Natural killer cell (primary cell): ENCODE measurements at regions not wholly inside any gene's neighbourhood (a gene's known extent, or its start where the extent isn't known, plus 50 kb on each side); places are given as distances from the start of the nearest gene placed in this dataset.

Experiments used
- ATAC-seq, 3 donors: fragments of 150-1000 bp in 2 of 3; fragments of 200-7000 bp in 1 of 3; cut with Tn5 transposase; 1 replicate in 1 of 3; 2 replicates in 2 of 3; pipeline ENCODE4 v1.10.0; 2021; ENCODE audit warnings: mild to moderate bottlenecking in 2 of 3, moderate library complexity in 2 of 3
- DNase-seq, 2 donors: peaks; one replicate each; pipeline versions ENCODE4 v3.0.0 to v3.0.0-alpha.2; 2013 to 2021; ENCODE audit warnings: mixed read lengths in 1 of 2
- H3K27ac ChIP-seq: one replicate; pipeline ENCODE4 v1.5.1; 2013; ENCODE audit warnings: mild to moderate bottlenecking, low read length
- H3K27me3 ChIP-seq: one replicate; pipeline ENCODE4 v1.6.1; 2013; ENCODE audit warnings: low read length; ENCODE audit not compliant: control insufficient read depth, insufficient read depth
- H3K36me3 ChIP-seq: one replicate; pipeline ENCODE4 v1.6.1; 2013; ENCODE audit warnings: low read length; ENCODE audit not compliant: control insufficient read depth, insufficient read depth
- H3K4me1 ChIP-seq: one replicate; pipeline ENCODE4 v1.6.1; 2013; ENCODE audit warnings: low read length; ENCODE audit not compliant: control insufficient read depth, insufficient read depth
- H3K4me3 ChIP-seq: one replicate; pipeline ENCODE4 v1.5.1; 2013; ENCODE audit warnings: low read length
- H3K9me3 ChIP-seq: one replicate; pipeline ENCODE4 v1.6.1; 2013; ENCODE audit warnings: low read length; ENCODE audit not compliant: control insufficient read depth, insufficient read depth
- H3K27ac Mint-ChIP-seq, 2 donors: one replicate each; pipeline ENCODE4 v1.8.0; 2022; ENCODE audit warnings: mild to moderate bottlenecking in 2 of 2, mixed read lengths in 2 of 2, moderate library complexity in 1 of 2
- H3K27me3 Mint-ChIP-seq, 2 donors: one replicate each; pipeline ENCODE4 v1.8.0; 2022; ENCODE audit warnings: low read depth in 2 of 2, mixed read lengths in 2 of 2
- H3K36me3 Mint-ChIP-seq: one replicate; pipeline ENCODE4 v1.8.0; 2022; ENCODE audit warnings: mixed read lengths
- H3K4me1 Mint-ChIP-seq, 2 donors: one replicate each; pipeline ENCODE4 v1.8.0; 2022; ENCODE audit warnings: mixed read lengths in 2 of 2
- H3K4me3 Mint-ChIP-seq: one replicate; pipeline ENCODE4 v1.8.0; 2022; ENCODE audit warnings: mild to moderate bottlenecking, moderate library complexity, mixed read lengths
- H3K9me3 Mint-ChIP-seq, 2 donors: one replicate each; pipeline ENCODE4 v1.8.0; 2022; ENCODE audit warnings: mixed read lengths in 2 of 2
- CTCF ChIP-seq: fragments of 200-600 bp; IDR thresholded peaks from one replicate; pipeline ENCODE4 v1.8.0; 2022; ENCODE audit warnings: antibody characterized with exemption
- WGBS: methylation state at CpG from one replicate; pipeline ENCODE4 v1.1.7; 2013; ENCODE audit warnings: missing lambda C conversion rate; ENCODE audit not compliant: insufficient coverage; 5-methylcytosine and 5-hydroxymethylcytosine counted together
- intact Hi-C: fragments of 100-400 bp; cut with micrococcal nuclease; formaldehyde crosslinking; loops from one replicate; pipeline ENCODE4 v1.14.2; 2022

GRCh38 chr3:86695752-86696151, 295.2 kb downstream of the VGLL3 start:
- 80% methylated on average over 5 of the region's 5 CpGs for WGBS
- H3K4me1 ChIP-seq: no peaks in the 10 kb centered on the region

GRCh38 chr3:86673991-86674390, 317.0 kb downstream of the VGLL3 start:
- no peak overlapping the region for H3K4me3 ChIP-seq
- no peak for TF ChIP-seq CTCF
- Mint-ChIP-seq H3K27me3 (no peaks in the 10 kb centered on the region), H3K36me3 (peaks cover 7% of the 10 kb centered on the region), H3K9me3 (peaks cover 13 to 15% of the 10 kb centered on the region in 2 donors), H3K4me1 (no peaks in the 10 kb centered on the region), H3K4me3 (no peak overlapping the region), H3K27ac (no peak overlapping the region)
- DNase-seq: no peak
- H3K9me3 ChIP-seq: peaks cover 2% of the 10 kb centered on the region
- no peaks in the 10 kb centered on the region for H3K4me1 ChIP-seq
- intact Hi-C loops: no loop called here
- H3K27me3 ChIP-seq: no peaks in the 10 kb centered on the region
- no peaks in the 10 kb centered on the region for H3K36me3 ChIP-seq
- ATAC-seq: no peak
- H3K27ac ChIP-seq: no peak overlapping the region

More at GRCh38 chr3:86695752-86696151, 295.2 kb downstream of the VGLL3 start:
- Mint-ChIP-seq H3K36me3 (no peaks in the 10 kb centered on the region), H3K27ac (no peak overlapping the region), H3K27me3 (no peaks in the 10 kb centered on the region), H3K4me1 (no peaks in the 10 kb centered on the region), H3K9me3 (peaks cover 13 to 17% of the 10 kb centered on the region in 2 donors), H3K4me3 (no peak overlapping the region)
- no peaks in the 10 kb centered on the region for H3K27me3 ChIP-seq
- DNase-seq (no peak), ATAC-seq (no peak)
- H3K9me3 ChIP-seq: peaks cover 8% of the 10 kb centered on the region
- no peaks in the 10 kb centered on the region for H3K36me3 ChIP-seq
- no peak overlapping the region for H3K27ac ChIP-seq
- TF ChIP-seq CTCF: no peak
- H3K4me3 ChIP-seq: no peak overlapping the region
- intact Hi-C loops: no loop called here

- Mint-ChIP-seq H3K27ac (no peak overlapping the region), H3K4me1 (no peaks in the 10 kb centered on the region), H3K36me3 (no peaks in the 10 kb centered on the region), H3K27me3 (no peaks in the 10 kb centered on the region), H3K4me3 (no peak overlapping the region), H3K9me3 (peaks cover 4 to 8% of the 10 kb centered on the region in 2 donors)
- Histone ChIP-seq H3K27ac (no peak overlapping the region), H3K36me3 (no peaks in the 10 kb centered on the region), H3K9me3 (no peaks in the 10 kb centered on the region), H3K4me1 (no peaks in the 10 kb centered on the region), H3K27me3 (no peaks in the 10 kb centered on the region), H3K4me3 (no peak overlapping the region)
- intact Hi-C loops: no loop called here
- 70% methylated on average over 1 of the region's 2 CpGs for WGBS
- DNase-seq (no peak), ATAC-seq (no peak)
- no peak for TF ChIP-seq CTCF
These were observed 329.1 kb downstream of the VGLL3 start for GRCh38 chr3:86661817-86662216.

GRCh38 chr3:86658876-86659275, 332.1 kb downstream of the VGLL3 start:
- Histone ChIP-seq H3K4me3 (no peak overlapping the region), H3K27ac (no peak overlapping the region), H3K4me1 (no peaks in the 10 kb centered on the region), H3K9me3 (no peaks in the 10 kb centered on the region), H3K36me3 (no peaks in the 10 kb centered on the region), H3K27me3 (no peaks in the 10 kb centered on the region)
- ATAC-seq: no peak
- no peak overlapping the region for H3K4me3 Mint-ChIP-seq
- no peaks in the 10 kb centered on the region for H3K4me1 Mint-ChIP-seq
- no peak for DNase-seq
- H3K36me3 Mint-ChIP-seq: no peaks in the 10 kb centered on the region
- H3K27me3 Mint-ChIP-seq: no peaks in the 10 kb centered on the region
- no peak for TF ChIP-seq CTCF
- WGBS: 50% methylated on average over 1 of the region's 1 CpG
- intact Hi-C loops: no loop called here
- H3K9me3 Mint-ChIP-seq: peaks cover 9 to 12% of the 10 kb centered on the region in 2 donors
- H3K27ac Mint-ChIP-seq: no peak overlapping the region
